HPDE6-E6E7 (cell line): ENCODE measurements at regions not wholly inside any gene's neighbourhood (a gene's known extent, or its start where the extent isn't known, plus 50 kb on each side); places are given as distances from the start of the nearest gene placed in this dataset.
A peak's percentile ranks its signal among the peaks of the same experiment; 100 is the strongest.

Experiments
- DNase-seq: peaks from one replicate; pipeline ENCODE4 v3.0.0; 2011; ENCODE audit warnings: missing footprints; ENCODE audit errors: extremely low spot score

DNA sequence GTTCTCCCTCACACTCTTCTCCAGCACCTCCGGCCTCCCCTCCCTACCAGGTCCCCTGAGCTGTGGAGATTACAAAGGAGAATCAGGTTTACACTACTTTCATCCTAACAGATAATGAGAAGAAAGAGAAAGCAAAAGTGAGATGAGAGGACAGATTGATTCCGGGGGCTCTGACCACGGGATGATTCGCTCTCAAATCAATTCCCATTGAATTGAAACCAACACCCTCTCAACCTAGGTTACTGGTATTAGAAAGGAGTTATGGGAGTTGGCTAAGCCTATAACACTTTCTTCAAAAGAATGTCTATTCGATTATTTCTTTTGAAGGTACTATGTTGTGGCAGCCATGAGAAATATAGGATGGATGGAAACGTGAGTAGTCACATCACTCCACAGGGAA lies 386.2 kb upstream of the TNP1 start:
- no peak for DNase-seq

DNA sequence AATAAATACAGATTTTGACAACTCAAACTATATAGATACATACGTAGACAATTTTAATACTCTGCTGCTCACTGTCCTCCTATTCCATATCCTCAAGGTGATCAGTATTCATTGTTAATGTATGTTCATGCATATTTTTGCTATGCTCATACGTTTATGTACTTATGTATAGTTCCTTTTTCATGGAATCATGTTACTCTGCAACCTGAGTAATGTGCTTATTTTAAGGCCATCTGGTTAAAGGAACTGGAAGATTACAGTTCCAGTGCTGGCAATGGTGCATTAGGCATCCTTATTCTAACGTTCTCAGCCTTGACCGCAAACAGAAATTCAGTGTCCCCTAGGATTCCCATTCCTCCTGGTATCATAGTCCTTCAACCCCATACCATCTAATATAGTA lies 385.0 kb upstream of the TNP1 start:
- no peak for DNase-seq

GRCh38 chr2:217242947-217243346 lies 383.1 kb upstream of the TNP1 start:
- DNase-seq = no peak

GRCh38 chr2:217231724-217232123 lies 371.9 kb upstream of the TNP1 start:
- no peak for DNase-seq

- DNase-seq = no peak
Observed at GRCh38 chr2:217231212-217231611, 371.3 kb upstream of the TNP1 start.

GRCh38 chr2:217228732-217229131 lies 368.9 kb upstream of the TNP1 start:
- no peak for DNase-seq

GRCh38 chr2:217227794-217228193 lies 367.9 kb upstream of the TNP1 start:
- no peak for DNase-seq

DNA sequence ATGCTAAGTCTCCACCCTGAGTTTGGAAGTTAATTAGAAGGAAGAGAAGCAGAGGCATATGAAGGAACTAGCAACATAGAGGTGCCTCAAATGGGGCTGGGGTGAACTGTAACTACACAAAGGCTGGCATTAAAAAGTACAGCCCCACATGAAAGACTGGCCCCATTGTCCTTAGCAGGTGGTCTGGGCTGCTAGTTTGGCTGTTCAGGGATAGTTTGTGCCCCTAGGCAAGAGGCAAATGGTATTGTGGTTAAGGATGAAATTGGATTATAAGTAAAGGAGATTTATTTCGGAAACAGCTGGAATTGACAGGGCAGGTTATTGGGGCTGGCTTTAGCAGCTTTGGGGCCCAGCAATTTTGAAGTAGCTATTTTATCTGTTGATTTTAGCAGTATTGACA lies 365.7 kb upstream of the TNP1 start:
- no peak for DNase-seq

DNA sequence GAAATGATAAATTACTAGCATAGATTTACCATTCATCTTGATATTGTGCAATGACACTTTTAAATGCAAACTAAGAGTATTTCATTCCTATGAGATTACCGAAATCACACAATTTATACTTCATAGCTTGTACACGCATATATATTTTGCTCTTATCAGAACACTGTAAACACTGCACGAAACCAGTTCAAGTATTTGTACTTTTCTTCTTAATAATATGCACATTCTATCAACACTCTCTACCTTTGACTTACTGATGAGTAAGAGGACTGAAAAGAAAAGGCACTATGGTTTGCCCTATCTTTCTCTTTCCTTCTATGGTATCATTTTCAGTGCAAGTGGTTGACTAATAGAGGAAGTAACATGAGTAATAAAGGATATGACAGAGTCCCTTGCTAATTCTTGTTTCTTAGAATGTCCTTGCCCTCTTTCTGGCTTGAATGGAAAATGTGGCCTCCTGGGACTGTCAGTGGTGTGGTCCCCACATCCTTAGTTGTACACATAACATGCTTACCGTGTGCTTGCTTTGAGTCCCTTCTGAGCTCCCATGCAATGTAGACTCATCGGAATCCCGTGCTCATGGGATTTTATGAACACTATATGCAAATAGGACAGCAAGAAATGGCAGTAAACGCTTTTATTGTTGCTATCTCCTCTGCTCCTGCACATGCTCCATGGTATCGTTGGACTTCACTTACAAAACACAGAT lies 363.5 kb upstream of the TNP1 start:
- peak; percentile 72 for DNase-seq

- DNase-seq = no peak
Observed at GRCh38 chr2:217222309-217222910, 362.5 kb upstream of the TNP1 start.

- no peak for DNase-seq
Observed at GRCh38 chr2:217220228-217221013, 360.6 kb upstream of the TNP1 start.

DNA sequence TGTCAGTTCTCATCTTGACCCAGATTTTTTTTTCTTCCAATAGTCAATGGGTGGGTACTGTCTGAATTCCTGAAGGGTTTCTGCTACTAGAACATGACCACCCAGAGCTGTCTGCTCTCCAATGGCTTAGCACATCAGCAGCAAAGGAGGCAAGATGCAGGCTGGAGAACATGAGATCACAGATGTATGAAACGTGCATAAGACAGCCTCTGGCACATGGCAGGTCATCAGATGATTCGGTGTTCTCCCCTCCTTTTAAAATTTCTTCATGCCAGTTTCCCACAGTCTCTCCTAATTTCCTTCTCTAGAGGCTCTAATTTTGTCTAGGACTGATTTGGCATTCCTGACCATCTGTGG lies 359.3 kb upstream of the TNP1 start:
- DNase-seq = no peak

DNA sequence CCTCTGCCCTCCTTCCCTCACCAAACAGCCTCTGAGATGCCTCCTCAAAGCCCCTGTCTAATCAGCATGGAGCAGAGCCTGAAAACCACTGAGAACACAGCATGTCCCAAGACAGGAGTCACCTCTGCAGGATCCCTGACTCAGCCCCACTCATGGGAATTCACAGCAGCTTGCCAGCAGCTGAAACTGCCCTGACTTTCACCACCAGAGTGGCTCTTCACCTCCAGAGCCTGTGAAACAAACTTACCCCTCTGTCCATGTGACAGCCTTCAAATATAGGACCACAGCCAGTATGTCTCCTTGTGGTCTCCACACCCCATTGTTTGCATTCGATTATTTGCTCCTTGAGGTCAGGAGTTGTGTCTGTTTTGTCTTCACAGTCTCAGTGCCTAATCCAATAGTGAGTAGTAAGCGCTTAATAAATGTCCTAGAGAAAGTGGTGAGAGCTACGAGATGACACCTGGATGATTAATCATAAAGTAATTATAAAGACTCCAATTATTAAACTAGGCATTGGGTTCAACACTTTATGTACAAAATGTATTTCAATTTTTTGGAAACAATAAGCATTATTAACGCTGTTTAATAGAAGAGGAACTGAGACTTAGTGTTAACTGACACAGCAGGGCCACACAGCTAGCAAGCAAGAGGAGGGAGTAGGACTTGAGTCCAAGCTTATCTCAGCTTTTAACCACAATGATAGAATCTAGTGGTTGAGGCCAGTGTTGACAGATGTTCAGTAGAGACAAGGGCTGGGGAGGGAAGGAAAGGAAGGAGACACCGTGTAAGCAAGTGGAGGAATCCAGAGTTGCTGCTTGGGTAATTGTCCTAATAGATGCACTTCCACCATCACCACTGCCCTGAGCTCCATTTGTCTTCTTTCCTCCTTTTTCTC lies 358.7 kb upstream of the TNP1 start:
- no peak for DNase-seq

GRCh38 chr2:217216982-217217381 lies 357.1 kb upstream of the TNP1 start:
- no peak for DNase-seq

GRCh38 chr2:217216316-217216715 lies 356.5 kb upstream of the TNP1 start:
- DNase-seq = no peak

GRCh38 chr2:217215877-217216276 lies 356.0 kb upstream of the TNP1 start:
- DNase-seq = peak; percentile 11

- no peak for DNase-seq
Observed at GRCh38 chr2:217208867-217209266, 349.0 kb upstream of the TNP1 start.

- DNase-seq = no peak
Observed at GRCh38 chr2:217207699-217208010, 347.8 kb upstream of the TNP1 start.

- DNase-seq = no peak
Observed at GRCh38 chr2:217206907-217207698, 347.2 kb upstream of the TNP1 start.

GRCh38 chr2:217206016-217206725 lies 346.3 kb upstream of the TNP1 start:
- no peak for DNase-seq

DNA sequence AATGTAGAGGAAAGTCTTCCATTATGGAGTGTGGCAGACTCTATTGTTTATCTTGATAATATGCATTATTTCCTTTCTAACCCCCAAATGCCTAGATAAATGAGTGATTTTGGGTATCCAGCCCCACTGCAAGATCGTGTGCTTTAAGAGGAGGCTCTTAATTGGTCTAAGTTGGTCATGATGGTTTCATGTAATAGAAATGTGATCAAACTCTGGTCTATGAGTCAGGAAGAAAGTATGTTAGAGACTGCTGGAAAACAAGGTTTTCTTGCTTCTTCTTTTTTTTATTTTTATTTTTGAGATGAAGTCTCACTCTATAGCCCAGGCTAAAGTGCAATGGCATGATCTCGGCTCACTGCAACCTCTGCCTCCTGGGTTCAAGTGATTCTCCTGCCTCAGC lies 344.5 kb upstream of the TNP1 start:
- no peak for DNase-seq
